ENCODE measurements at regions not wholly inside any gene's neighbourhood (a gene's known extent, or its start where the extent isn't known, plus 50 kb on each side); places are given as distances from the start of the nearest gene placed in this dataset.

- H3K4me3 ChIP-seq (ENCODE audit: control insufficient read depth, low read depth, low read length), result no peak overlapping the region
- DNase-seq (ENCODE audit: low read depth), result no peak
- no peak for TF ChIP-seq CTCF (conservative IDR thresholded peaks at IDR 0.05; ENCODE audit: control insufficient read depth, insufficient read depth, low read depth, low read length)
Measured at GRCh38 chr18:79595876-79596374, 83.7 kb upstream of the CTDP1 start.

- DNase-seq (ENCODE audit: low read depth), result no peak
- no peak for TF ChIP-seq CTCF (conservative IDR thresholded peaks at IDR 0.05; ENCODE audit: control insufficient read depth, insufficient read depth, low read depth, low read length)
- H3K4me3 ChIP-seq (ENCODE audit: control insufficient read depth, low read depth, low read length), result no peak overlapping the region
Measured at GRCh38 chr18:79596446-79597175, 83.0 kb upstream of the CTDP1 start.

GRCh38 chr18:79597176-79597830, 82.3 kb upstream of the CTDP1 start:
- DNase-seq (ENCODE audit: low read depth), result no peak
- TF ChIP-seq CTCF (conservative IDR thresholded peaks at IDR 0.05; ENCODE audit: control insufficient read depth, insufficient read depth, low read depth, low read length), result no peak
- H3K4me3 ChIP-seq (ENCODE audit: control insufficient read depth, low read depth, low read length), result no peak overlapping the region

GRCh38 chr18:79597831-79598632, 81.6 kb upstream of the CTDP1 start:
- TF ChIP-seq CTCF (conservative IDR thresholded peaks at IDR 0.05; ENCODE audit: control insufficient read depth, insufficient read depth, low read depth, low read length), result no peak
- no peak for DNase-seq (ENCODE audit: low read depth)
- no peak overlapping the region for H3K4me3 ChIP-seq (ENCODE audit: control insufficient read depth, low read depth, low read length)

- no peak for TF ChIP-seq CTCF (conservative IDR thresholded peaks at IDR 0.05; ENCODE audit: control insufficient read depth, insufficient read depth, low read depth, low read length)
- DNase-seq (ENCODE audit: low read depth), result no peak
- H3K4me3 ChIP-seq (ENCODE audit: control insufficient read depth, low read depth, low read length), result no peak overlapping the region
Measured at GRCh38 chr18:79598633-79599175, 80.9 kb upstream of the CTDP1 start.

GRCh38 chr18:79599441-79599931, 80.1 kb upstream of the CTDP1 start:
- peak; percentile 65 for DNase-seq (ENCODE audit: low read depth)
- no peak overlapping the region for H3K4me3 ChIP-seq (ENCODE audit: control insufficient read depth, low read depth, low read length)
- TF ChIP-seq CTCF (conservative IDR thresholded peaks at IDR 0.05; ENCODE audit: control insufficient read depth, insufficient read depth, low read depth, low read length), result no peak

Measured in fibroblast of mammary gland (primary cell).